Mesothelial cell of epicardium (in vitro differentiated cells): ENCODE measurements at regions not wholly inside any gene's neighbourhood (a gene's known extent, or its start where the extent isn't known, plus 50 kb on each side); places are given as distances from the start of the nearest gene placed in this dataset.

ENCODE experiments used
- DNase-seq, 2 experiments: peaks; one replicate each; pipeline ENCODE4 v3.0.0; 2021; ENCODE audit warnings: low spot score in 2 of 2; ENCODE audit not compliant: unreplicated experiment in 2 of 2
- H3K27ac Mint-ChIP-seq: 2 replicates; pipeline ENCODE4 v1.8.0; 2021; ENCODE audit warnings: mixed read lengths
- H3K27me3 Mint-ChIP-seq: 2 replicates; pipeline ENCODE4 v1.8.0; 2021; ENCODE audit warnings: low read depth, mixed read lengths
- H3K36me3 Mint-ChIP-seq: 2 replicates; pipeline ENCODE4 v1.8.0; 2021; ENCODE audit warnings: mixed read lengths
- H3K4me1 Mint-ChIP-seq: 2 replicates; pipeline ENCODE4 v1.8.0; 2021; ENCODE audit warnings: mixed read lengths
- H3K4me3 Mint-ChIP-seq: 2 replicates; pipeline ENCODE4 v1.8.0; 2021; ENCODE audit warnings: mild to moderate bottlenecking, moderate library complexity, mixed read lengths
- H3K9me3 Mint-ChIP-seq: 2 replicates; pipeline ENCODE4 v1.8.0; 2021; ENCODE audit warnings: mixed read lengths
- TF ChIP-seq, protein P1 (sequence below): fragments of 200-600 bp; sonication (generic); IDR thresholded peaks from one replicate; pipeline ENCODE4 v1.5.0; 2021; ENCODE audit warnings: antibody characterized with exemption; ENCODE audit not compliant: unreplicated experiment

DNA sequence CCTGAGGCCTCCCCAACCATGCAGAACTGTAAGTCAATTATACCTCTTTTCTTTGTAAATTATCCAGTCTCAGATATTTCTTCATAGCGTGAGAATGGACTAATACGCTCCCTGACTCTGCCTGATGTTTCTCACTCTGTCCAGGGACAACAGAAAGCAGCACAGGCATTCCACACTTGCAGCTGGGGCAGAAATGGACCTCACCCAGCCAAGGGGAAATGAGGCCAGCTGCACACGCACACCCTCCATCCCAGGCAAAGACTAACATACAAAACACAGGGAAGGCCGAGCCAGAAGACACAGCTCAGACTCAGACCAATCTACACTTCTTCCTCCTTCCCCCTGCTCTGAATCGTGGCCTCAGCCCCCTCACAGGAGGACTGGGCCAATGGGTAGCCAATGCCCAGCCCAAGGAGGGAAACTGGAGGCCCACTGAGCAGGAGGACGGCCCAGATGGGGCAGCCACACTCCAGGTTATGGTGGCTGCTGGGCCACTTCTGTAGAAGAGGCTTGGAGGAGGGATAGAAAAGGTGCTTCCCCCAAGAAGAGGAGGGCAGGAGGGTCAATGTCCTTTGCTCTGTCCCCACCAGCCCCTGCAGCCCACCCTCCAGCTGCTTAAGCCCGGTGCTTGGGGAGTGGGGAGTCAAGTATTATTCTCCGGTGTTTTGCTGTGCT lies 228.4 kb downstream of the NPHP4 start:
- H3K9me3 Mint-ChIP-seq: peaks cover 23% of the 10 kb centered on the region

GRCh38 chr1:5758859-5759578 lies 233.2 kb downstream of the NPHP4 start:
- no peak overlapping the region for H3K4me3 Mint-ChIP-seq
- no peak overlapping the region for H3K27ac Mint-ChIP-seq
- peaks cover 3% of the 10 kb centered on the region for H3K4me1 Mint-ChIP-seq
- no peaks in the 10 kb centered on the region for H3K36me3 Mint-ChIP-seq
- H3K27me3 Mint-ChIP-seq: peaks cover 4% of the 10 kb centered on the region
- H3K9me3 Mint-ChIP-seq: peaks cover 23% of the 10 kb centered on the region
- DNase-seq: no peak
- TF ChIP-seq, protein P1, sequence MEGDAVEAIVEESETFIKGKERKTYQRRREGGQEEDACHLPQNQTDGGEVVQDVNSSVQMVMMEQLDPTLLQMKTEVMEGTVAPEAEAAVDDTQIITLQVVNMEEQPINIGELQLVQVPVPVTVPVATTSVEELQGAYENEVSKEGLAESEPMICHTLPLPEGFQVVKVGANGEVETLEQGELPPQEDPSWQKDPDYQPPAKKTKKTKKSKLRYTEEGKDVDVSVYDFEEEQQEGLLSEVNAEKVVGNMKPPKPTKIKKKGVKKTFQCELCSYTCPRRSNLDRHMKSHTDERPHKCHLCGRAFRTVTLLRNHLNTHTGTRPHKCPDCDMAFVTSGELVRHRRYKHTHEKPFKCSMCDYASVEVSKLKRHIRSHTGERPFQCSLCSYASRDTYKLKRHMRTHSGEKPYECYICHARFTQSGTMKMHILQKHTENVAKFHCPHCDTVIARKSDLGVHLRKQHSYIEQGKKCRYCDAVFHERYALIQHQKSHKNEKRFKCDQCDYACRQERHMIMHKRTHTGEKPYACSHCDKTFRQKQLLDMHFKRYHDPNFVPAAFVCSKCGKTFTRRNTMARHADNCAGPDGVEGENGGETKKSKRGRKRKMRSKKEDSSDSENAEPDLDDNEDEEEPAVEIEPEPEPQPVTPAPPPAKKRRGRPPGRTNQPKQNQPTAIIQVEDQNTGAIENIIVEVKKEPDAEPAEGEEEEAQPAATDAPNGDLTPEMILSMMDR: no peak

More for the DNA sequence above, 228.4 kb downstream of the NPHP4 start:
- Mint-ChIP-seq H3K36me3 (no peaks in the 10 kb centered on the region), H3K4me3 (no peak overlapping the region), H3K4me1 (peaks cover 24% of the 10 kb centered on the region), H3K27ac (no peak overlapping the region), H3K27me3 (peaks cover 17% of the 10 kb centered on the region)
- DNase-seq: no peak
- TF ChIP-seq, protein P1: no peak

- TF ChIP-seq, protein P1: no peak
- peaks cover 17% of the 10 kb centered on the region for H3K9me3 Mint-ChIP-seq
These were observed 234.0 kb downstream of the NPHP4 start for GRCh38 chr1:5758000-5758858.

DNA sequence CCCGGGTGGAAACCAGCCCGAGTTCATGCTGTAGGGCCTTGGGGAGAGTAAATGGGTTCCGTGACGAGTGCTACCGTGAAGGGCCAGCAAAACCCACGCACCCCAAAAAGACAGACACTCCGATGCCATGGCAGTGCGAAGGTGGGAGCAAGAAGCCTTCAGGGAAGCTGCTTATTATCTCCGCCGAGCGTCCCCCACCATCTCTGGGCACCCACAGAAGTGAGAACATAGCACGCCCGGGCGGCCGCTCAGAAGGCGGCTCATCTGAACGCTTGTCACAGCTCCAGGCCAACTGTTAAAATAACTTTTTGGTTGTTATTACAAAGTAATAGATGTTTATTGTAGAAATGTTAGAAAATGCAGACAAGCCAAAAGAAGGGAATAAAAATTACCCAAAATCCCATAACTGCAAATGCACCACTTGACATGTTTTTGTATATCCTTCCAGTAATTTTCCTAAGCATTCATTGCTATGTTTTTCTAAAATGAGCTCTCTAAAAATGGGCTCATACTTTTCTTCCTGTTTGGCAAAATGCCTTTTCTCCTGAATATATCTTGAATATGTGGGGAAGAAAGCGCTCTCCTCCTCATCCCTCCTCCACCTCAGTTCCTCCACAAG lies 234.9 kb downstream of the NPHP4 start:
- H3K4me1 Mint-ChIP-seq: peaks cover 7% of the 10 kb centered on the region
- peaks cover 15% of the 10 kb centered on the region for H3K9me3 Mint-ChIP-seq
- no peak overlapping the region for H3K27ac Mint-ChIP-seq
- no peaks in the 10 kb centered on the region for H3K36me3 Mint-ChIP-seq
- no peak for DNase-seq
- H3K4me3 Mint-ChIP-seq: no peak overlapping the region
- H3K27me3 Mint-ChIP-seq: peaks cover 4% of the 10 kb centered on the region
- TF ChIP-seq, protein P1: no peak

More at GRCh38 chr1:5758000-5758858, 234.0 kb downstream of the NPHP4 start:
- Mint-ChIP-seq H3K27me3 (peaks cover 4% of the 10 kb centered on the region), H3K4me1 (peaks cover 3% of the 10 kb centered on the region), H3K27ac (no peak overlapping the region), H3K36me3 (no peaks in the 10 kb centered on the region), H3K4me3 (no peak overlapping the region)
- DNase-seq: no peak

- DNase-seq: no peak
- TF ChIP-seq, protein P1: no peak
- peaks cover 8% of the 10 kb centered on the region for H3K9me3 Mint-ChIP-seq
- no peak overlapping the region for H3K4me3 Mint-ChIP-seq
- H3K36me3 Mint-ChIP-seq: no peaks in the 10 kb centered on the region
- H3K27me3 Mint-ChIP-seq: peaks cover 4% of the 10 kb centered on the region
- peaks cover 7% of the 10 kb centered on the region for H3K4me1 Mint-ChIP-seq
- no peak overlapping the region for H3K27ac Mint-ChIP-seq
These were observed 235.6 kb downstream of the NPHP4 start for GRCh38 chr1:5756434-5757186.
